ENCODE measurements at regions not wholly inside any gene's neighbourhood (a gene's known extent, or its start where the extent isn't known, plus 50 kb on each side); places are given as distances from the start of the nearest gene placed in this dataset.
"Not testable (repeated sequence)": the region's sequence is repeated elsewhere in the genome, so short reads cannot be mapped to it uniquely, and the experiment has no call there.

DNA sequence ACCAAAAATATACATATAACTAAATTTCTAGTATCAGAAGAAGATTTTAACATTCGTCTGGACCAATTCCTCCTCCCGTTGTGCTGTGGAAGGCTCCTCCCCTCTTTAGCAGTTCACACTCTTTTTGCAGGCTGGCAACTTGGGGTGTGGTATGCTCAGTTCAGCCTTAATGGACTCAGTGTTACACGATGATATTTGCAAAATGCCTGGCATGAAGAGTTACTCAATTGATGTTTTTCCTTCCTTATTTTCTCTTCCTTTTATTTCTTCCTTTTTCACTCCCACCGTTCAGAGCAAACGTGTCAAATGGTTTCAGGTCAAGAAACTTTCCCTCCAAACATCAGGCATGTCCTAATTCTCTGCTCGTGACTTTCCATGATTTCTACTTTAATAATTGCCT, 248.3 kb downstream of the PHF14 start:
- DNase-seq (ENCODE audit: low read depth, low spot score) = no peak

DNA sequence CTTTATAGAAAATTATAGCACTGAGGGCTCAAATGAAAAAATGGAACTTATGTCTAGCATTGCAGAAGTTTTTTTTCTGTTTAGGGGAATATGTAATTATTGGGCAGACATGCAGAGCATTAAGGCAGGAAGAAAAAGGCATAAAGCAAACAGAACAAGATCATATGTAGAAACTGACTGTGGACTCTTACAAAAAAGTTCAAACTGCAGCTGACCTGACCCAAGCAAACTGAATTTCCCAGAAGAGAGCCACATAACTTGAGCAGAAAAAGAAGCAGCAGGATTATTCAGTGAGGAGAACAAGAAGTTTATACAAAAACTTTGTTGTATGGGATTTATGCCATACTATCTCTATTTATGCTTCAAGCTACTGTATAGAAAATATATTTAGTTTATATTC, 250.9 kb downstream of the PHF14 start:
- no peak for DNase-seq (ENCODE audit: low read depth, low spot score)

DNA sequence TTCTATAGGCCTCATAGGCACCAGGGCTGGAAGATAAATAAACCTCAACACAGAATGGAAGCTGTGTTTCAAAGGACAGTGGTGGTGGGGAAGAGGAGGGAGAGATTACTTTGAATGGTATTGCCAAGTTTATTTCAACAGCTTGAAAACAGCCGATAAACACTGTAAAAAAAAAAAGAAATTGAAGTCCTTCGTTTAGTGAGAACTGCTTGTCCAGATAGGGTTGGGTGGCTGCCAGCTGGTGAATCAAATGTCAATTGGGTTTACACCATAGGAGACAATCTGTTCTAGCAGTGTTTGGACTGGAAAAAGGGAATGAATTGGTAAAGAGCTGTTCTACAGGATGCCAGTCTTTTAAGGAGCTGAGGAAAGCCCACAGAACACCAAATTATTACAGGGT, 254.8 kb downstream of the PHF14 start:
- DNase-seq (ENCODE audit: low read depth, low spot score) = no peak

DNA sequence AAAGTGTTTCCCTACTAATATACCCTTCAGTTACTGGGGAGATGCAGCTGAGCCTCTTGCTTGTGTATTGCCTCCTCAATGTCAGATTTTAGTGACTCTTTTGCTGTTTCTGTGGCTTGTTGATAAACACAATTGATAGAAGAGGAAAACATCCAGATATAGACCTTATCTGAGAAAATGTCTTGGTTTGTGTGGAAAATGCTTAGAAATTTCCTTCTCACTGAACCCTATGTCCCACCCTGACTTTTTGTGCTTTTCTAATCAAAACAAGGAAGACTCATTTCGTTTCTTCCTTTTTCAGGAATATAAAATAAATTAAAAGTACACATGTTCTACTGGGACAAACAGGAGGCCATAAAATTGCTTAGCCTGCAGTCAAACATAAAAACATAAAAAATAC, 257.5 kb downstream of the PHF14 start:
- DNase-seq (ENCODE audit: low read depth, low spot score) = no peak

DNA sequence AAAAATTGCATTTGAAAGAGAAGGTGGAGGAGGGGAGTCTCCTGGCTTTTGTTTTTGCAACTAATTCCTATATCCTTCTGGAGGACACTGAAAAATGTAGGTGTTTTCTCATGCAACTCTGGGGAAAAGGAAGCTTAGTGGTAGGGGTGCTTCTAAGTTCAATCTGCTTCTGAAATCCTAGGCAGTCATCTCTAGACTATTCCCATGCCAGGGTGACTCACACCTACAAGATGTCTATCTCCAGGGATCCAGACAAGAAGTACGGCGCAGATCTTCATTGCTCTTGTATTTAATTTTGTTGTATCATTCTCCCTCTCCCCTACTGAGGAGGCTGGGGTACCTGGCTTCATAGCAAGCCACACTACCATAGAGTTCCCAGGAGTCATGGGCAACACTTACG, 258.8 kb downstream of the PHF14 start:
- no peak for DNase-seq (ENCODE audit: low read depth, low spot score)

DNA sequence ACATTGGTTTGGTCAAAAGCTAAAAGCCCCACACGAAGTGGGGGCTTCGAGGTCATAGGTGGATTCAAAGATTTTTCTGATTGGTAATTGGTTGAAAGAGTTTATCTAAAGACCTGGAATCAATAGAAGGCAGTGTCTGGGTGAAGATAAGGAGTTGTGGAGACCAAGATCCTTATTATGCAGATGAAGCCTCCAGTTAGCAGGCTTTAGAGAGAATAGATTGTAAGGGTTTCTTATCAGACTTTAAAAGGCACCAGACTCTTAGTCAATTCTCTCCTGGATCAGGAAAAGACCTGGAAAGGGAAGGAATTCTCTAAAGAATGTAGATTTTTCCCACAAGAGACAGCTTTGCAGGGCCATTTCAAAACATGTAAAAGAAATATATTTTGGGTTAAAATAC, 260.2 kb downstream of the PHF14 start:
- peak; percentile 26 for DNase-seq (ENCODE audit: low read depth, low spot score)

DNA sequence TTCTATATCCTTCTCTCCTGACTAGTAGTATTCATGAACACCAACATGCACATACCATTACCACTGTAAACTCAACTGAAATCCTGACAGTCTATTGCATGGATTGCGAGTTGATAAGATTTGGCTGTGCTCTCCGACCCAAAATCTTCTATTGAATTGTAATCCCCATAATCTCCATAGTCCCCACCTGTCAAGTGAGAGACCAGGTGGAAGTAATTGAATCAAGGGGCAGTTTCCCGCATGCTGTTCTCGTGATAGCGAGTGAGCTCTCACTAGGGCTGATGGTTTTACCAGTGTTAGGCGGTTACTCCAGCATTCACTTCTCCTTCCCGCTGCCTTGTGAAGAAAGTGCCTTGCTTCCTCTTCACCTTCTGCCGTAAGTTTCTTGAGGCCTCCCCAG, 261.8 kb downstream of the PHF14 start:
- DNase-seq (ENCODE audit: low read depth, low spot score) = no peak

DNA sequence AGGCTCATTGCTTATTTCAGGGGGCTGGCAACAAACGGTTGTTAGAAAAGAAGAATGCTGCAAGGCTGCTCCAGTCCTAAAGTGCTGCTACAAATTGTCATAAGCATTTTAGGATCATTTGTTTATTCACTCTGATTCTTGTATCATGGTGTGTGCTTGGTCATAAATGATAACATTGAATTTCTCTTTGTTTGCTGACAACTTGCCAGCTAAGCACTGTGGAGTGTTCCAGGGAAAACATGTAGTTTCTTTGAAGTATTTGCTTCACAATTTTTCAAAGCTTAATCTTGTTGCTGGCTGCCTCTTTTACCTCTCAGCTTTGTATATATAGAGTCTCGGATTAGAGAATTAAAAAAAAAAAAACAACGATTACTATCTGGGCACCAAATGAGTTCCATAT, 263.0 kb downstream of the PHF14 start:
- no peak for DNase-seq (ENCODE audit: low read depth, low spot score)

DNA sequence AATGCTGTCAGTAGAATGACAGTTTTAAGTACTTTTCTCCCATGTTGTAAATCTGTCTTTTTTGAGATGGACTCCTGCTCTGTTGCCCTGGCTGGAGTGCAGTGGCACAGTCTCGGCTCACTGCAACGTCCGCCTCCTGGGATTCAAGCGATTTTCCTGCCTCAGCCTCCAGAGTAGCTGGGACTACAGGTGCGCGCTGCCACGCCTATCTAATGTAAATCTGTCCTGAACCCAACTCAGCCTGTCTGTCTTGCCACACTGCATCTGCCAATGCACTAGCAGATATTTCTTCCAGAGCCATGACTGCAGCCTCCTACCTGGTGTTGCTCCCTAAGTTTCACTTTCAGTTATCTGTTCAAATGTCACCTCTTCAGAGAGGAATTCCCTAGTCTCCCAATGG, 264.1 kb downstream of the PHF14 start:
- DNase-seq (ENCODE audit: low read depth, low spot score) = peak; percentile 27

DNA sequence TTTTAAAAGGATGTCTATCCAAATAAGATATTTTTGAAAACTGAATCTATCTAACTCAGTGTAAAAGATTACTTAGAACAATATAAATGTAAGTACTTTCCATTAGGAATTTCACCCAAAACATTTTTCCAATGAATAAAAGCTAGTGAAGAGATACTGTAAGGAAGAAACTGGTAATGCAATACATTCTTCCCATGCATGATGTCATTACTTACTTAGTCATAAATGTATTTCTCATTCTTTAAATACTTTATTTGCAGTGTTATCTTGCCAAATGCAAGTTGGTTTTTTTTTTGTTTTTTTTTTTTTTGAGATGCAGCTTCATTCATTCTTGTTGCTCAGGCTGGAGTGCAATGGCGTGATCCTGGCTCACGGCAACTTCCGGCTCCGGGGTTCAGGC, 265.6 kb downstream of the PHF14 start:
- DNase-seq (ENCODE audit: low read depth, low spot score) = no peak

DNA sequence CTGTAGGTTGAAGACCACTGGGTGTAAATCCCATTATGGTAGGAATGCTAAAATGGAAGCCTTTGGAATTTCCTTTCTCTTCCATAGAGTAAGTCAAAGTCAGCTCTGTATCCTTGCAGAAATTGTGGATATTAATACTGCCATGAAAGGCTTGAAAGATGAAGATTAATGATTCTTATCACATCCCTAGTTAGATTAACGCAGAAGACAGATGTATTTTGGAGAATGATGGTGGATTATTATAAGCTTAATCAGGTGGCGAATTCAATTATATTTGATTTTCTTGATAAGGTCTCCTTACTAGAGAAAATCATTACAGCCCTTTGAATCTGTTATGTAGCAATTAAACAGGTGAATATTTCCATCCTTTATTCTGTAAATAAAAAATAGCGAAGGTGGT, 270.1 kb downstream of the PHF14 start:
- no peak for DNase-seq (ENCODE audit: low read depth, low spot score)

DNA sequence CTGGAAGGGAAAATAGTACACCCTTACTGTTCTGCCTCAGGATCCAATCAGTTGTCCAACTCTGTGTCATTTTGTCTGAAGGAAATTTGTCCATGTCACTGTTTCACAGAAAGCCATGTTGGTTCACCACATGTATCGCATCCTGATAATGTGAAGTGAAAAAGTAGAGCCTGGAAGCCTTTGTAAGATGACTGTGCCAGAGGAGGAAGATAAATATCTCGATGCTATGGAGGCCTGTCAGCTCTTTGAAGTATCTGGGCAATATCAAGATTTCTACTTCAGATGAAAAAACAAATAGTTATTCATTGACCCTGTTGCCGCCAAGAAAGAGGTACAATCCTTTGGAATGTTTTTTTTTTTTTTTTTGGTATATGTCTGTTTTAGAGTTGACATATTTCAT, 270.5 kb downstream of the PHF14 start:
- no peak for DNase-seq (ENCODE audit: low read depth, low spot score)

DNA sequence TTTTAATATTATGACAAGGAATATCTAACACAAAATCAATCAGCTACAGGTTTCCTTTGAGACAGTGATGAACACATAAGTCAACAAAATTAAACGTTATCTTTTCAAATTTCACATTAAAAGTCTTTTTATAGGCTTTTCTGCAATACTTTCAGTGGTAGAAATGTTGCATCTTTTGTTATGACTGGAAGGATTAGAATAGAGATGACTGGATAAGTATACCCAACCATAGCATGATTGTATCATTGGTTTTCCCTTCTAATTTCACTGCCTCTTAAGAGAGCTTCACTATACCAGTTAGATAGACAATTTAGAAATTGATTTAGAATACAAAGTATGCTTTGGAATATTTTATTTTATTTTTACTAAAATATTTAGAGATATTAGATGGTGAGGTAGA, 273.9 kb downstream of the PHF14 start:
- DNase-seq (ENCODE audit: low read depth, low spot score) = no peak

DNA sequence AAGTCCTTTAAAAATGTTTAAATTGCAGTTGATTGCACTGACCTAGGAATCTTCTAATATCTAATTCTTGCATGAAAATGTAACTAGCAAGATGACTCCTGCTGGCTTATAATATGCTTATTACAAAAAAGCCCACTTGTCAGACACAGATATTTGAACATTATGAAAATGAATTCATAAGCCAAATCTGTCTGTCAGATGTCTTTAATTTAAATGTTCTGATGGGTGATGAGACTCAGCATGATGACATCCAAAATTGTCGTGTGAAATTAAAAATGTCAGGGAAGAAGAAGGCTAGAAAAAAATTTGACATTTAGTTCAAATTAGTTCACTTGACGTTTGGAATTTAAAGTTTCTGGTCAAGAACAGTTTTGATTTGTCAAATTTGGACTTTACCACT, 277.8 kb downstream of the PHF14 start:
- DNase-seq (ENCODE audit: low read depth, low spot score) = no peak

DNA sequence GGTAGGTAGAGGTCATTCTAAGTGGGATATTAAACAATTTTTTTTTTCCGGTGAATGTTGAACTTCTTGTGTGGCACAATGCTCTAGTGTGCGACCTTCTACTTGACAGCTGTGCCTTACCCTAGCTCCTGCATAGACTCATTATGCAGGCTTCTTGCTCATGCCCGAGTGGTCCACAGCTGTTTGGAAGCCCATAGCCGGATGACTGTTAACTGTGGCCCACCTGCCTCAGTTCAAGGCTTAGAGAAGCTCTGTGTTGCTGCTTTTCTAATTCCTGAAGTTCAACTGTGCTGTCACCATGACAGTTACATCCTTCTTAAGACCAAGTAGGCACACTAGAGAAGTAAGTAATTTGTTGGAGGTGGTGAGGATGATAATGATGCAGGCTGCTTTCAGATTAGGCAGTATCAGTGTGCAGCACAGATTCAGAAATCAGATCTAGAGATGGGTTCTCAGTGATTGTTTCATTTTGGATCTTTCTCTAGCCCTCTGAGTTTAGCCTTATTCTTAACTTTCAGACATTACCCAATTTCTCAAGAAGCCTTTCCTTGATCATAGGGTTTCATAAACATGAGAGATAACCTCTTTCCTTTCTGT, 278.4 kb downstream of the PHF14 start:
- DNase-seq (ENCODE audit: low read depth, low spot score) = no peak

DNA sequence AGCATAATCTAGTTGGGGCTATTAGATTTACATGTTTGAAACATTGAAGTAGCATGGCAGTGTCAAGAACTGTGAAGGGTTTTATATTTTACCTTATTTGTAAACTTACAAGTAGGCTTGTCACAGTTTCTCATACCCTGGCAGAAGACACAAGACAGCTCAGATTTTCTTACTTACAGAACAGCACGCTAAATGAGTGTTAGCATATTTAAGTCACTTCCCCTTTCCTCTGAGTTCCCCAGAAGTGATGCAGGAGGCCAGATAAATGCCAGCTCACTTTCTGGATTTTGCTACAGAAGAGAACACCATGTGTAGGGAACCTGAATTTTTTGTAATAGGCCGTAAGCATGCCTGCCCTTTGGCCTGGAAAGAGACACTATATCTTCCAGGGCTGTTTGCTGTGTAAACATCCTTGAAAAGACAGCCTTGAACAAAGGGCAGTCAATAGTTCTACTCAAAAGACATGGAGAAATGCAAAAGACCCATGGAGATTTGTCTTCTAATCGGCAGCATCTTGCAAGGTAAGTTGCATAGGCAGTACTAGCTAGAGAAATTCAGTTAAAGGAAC, 279.1 kb downstream of the PHF14 start:
- no peak for DNase-seq (ENCODE audit: low read depth, low spot score)

DNA sequence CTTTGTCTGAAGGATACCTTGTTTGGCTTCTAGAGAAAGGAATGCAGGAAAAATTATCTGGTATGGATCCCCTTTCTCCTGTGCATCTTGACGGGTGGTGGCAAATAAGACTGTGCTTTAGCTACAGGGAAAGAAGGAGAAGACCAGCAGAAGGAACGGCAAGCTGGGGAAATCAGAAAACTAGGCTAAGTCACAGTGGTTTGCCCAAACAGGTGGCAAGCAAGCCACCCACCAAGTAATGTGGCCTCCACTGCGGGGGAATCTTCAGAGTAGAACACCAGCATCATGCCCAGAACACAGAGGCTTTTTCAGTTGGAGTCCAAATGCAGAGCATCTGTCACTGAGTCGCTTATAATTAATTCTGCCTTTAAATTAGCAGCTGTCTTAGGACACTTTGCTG, 282.8 kb downstream of the PHF14 start:
- DNase-seq (ENCODE audit: low read depth, low spot score) = no peak

DNA sequence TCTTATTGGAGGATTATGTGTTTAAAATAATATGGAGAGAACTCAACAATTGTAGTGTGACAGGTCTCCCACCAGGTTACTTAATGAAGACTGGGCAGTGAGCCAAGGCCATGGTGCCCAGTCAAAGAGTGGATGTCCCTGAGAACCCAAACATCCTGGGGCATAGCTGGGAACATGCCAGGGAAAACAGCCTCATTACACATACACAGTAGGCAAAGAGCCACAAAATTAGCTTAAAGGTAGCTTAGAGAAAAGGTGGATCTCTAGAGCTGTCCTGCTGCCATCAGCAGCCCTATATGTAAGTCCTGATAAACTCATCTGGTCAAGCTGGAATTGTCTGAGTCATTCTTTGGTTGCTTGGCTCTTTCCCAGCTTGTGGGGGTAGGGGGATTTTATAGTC, 287.8 kb downstream of the PHF14 start:
- no peak for DNase-seq (ENCODE audit: low read depth, low spot score)

DNA sequence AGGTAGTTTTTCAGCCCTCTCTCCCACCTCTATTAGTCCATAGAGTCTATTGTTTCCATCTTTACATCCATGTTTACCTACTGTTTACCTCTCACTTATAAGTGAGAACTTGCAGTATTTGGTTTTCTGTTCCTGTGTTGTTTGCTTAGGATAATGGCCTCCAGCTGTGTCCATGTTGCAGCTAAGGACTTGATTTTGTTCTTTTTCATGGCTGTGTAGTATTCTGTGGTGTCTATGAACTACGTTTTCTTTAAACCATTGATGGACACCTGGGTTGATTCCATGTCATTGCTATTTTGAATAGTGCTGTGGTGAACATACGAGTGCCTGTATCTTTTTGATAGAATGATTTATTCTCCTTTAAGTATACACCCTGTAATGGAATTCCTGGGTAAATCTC, 292.4 kb downstream of the PHF14 start:
- DNase-seq (ENCODE audit: low read depth, low spot score) = no peak

DNA sequence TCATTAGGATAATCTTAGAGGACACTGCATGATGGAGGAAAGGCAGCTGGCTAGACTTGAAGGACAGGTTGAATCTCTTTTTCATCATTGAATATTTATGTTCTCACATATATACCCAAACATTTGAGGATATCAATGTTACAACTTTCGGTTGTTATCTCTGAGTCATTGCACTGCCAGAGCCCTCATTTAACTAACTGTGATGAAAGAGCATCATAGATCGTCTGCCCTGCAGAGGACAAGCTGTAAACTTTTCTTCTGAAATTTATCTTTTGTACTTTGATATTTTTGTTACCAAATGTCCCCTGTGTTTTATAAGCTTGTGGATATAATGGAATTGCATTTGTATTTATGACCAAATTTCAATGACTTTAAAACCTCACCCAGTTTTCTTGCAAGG, 298.7 kb downstream of the PHF14 start:
- DNase-seq (ENCODE audit: low read depth, low spot score) = no peak

DNA sequence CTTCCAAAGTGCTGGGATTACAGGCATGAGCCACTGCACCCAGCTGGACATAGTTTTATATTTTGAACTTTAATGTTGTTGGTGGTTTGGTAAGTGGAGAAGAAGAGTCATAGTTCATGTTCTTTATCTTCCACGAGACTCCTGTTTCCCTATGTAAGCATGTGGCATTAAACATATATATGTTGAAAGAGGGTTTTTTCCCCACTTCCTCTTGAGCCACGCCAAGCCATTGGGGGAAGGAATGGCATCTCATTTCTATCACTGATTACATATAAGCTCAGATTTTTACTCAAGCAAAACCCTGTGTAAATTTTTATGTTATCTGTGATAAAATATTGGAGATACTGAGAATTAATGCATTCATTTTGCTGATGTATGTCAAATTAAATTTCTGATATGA, 300.4 kb downstream of the PHF14 start:
- no peak for DNase-seq (ENCODE audit: low read depth, low spot score)

DNA sequence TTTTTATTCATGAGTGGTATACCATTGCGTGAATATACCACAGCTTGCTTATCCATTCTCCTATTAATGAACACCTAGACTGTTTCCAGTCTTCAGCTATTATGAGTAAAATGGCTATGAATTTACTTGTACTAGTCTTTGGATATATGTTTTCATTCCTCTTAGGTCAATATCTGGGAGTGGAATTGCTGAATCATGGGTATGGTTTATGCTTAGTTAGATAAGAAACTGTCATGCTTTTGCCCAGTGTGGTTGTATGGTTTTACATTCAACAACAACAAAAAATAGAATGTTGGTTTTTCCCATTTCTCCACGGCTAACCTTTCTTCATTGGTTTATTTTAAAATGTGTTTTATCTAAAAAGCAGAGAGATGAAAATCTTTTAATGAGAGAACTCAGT, 308.3 kb downstream of the PHF14 start:
- DNase-seq (ENCODE audit: low read depth, low spot score) = no peak

DNA sequence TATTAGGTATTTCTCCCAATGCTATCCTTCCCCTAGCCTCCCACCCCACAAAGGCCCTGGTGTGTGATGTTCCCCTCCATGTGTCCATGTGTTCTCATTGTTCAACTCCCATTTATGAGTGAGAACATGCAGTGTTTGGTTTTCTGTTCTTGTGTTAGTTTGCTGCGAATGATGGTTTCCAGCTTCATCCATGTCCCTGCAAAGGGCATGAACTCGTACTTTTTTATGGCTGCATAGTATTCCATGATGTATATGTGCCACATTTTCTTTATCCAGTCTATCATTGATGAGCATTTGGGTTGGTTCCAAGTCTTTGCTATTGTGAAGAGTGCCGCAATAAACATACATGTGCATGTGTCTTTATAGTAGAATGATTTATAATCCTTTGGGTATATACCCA, 309.9 kb downstream of the PHF14 start:
- DNase-seq (ENCODE audit: low read depth, low spot score) = not testable (repeated sequence)

DNA sequence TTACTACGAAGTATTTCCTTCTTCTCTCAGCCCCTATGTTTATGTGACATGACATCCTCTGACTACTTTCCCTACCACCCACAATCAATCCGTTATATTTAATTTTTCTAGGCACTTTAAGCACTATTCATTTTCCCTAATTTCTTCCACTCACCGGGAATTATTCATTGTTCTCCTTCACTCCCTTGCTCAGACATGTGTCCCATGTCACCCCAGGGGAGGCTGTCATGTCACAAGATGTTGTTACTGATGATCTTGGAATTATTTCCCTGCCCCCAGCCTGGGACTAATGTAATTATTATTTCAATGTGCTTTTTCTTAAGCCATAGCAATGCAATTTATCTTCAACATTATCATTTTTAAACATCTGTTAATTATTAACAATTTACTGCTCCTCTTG, 317.2 kb downstream of the PHF14 start:
- no peak for DNase-seq (ENCODE audit: low read depth, low spot score)

All from ELF-1 (cell line).